GM12801 (cell line): ENCODE measurements at regions not wholly inside any gene's neighbourhood (a gene's known extent, or its start where the extent isn't known, plus 50 kb on each side); places are given as distances from the start of the nearest gene placed in this dataset.

Source experiments
- CTCF ChIP-seq: IDR thresholded peaks from one replicate; pipeline ENCODE4 v1.5.1; 2011; ENCODE audit warnings: control low read depth; ENCODE audit not compliant: insufficient read length; ENCODE audit errors: extremely low read depth

DNA sequence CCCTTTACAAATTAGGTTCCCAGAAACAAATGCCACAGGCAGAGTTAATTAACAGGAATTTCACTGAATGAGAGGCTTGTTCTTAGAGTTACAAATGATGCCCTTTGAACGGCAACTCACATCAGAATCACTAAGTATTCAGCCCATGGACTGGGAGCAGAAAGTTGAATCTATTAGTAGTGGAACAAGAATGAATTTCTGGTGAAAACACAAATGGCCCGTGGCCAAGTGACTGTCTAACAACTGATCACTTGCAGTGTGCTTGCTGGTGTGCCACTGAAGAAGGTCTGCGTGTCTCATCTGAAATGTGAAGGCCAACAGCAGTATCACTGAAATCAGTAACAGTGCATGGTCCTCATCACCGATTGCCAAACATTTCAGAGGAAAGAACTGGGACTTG lies 893.4 kb upstream of the TMEM132C start:
- no peak for TF ChIP-seq CTCF

- TF ChIP-seq CTCF, result no peak
Observed at GRCh38 chr12:127374447-127374846, 892.5 kb upstream of the TMEM132C start.

DNA sequence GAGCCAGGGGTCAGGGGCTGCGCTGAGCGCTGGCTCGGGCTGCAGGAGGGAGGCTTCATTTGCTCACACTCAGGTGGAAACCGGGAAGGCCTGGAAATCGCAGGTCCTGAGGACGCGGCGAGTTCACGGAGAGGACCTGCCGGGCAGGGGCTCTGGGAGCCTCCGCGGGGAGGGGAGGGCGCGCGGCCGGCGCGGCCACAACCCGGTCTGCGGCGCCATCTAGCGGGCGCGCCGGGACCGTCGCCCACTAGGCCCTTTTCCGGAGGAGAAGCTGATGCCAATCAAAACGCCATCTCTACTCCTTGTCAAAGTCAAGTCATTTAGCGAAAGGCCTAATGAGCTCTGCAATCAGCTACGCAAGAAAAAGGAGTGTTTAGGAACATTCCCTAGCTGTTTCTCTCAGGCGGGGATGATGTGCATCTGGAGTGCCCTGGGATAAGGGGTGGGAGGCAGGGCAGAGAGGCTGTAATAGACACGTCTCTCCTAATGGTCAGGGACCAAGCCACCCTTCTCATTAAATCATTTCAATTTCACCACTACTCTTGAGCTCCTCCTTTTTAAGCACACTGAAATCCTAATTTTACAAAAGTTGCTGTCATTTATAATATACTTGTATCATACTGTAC lies 885.8 kb upstream of the TMEM132C start:
- TF ChIP-seq CTCF, result no peak

DNA sequence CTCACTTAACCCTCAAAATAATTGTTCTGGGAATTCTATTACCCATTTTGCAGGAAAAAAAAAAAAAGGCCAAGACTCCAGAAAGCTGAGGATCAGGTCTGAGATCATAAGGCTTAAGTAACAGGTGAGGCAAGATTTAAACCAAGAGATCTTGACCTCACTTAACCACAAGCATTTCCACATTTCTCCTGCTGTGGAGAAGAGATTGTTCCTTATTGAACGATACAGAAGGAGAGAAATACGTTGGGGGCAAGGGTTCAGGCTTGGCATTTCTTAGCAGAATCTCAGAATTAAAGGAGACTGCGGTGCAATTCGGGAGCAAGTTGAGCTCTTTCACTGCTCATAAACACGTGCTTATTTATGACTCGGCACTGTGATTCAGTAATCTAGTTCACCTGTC lies 885.3 kb upstream of the TMEM132C start:
- TF ChIP-seq CTCF, result no peak

DNA sequence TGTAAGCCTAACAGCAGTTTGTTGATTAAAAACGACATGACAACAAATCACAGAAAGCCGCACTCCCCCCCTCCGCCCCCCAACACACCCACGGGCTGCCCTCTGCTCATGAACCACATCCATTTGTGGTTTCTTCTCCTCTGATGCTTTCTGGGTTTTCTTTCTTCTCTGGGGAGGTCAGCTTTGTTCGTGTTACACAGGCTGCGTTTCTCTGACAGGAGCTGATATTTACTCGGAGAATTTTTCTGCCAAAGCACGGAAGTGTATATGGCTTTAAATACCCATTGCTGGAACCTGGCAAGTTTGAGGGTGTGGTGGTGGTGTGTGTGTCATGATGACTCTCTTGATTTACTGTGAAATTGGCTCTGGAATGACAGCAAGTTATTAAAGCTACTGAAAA lies 883.7 kb upstream of the TMEM132C start:
- TF ChIP-seq CTCF, result no peak

DNA sequence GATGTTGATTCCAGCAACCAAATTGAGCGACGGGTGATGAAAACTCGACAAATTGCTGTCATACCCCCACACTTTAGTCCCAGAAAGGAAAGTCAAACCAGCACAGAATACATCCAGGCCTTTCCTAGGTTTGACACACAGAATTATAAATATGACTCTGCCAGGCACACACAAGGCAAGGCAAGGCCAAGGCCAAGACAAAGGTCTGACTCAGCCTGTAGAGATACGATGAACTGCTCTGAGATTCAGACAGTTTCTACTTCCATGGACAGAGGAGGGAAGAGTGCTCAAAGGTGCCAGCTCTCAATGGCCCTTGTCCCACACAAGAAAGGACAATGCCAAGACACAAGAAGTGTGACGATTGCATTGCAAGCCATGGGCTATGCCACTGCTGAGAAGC lies 880.2 kb upstream of the TMEM132C start:
- TF ChIP-seq CTCF, result no peak

DNA sequence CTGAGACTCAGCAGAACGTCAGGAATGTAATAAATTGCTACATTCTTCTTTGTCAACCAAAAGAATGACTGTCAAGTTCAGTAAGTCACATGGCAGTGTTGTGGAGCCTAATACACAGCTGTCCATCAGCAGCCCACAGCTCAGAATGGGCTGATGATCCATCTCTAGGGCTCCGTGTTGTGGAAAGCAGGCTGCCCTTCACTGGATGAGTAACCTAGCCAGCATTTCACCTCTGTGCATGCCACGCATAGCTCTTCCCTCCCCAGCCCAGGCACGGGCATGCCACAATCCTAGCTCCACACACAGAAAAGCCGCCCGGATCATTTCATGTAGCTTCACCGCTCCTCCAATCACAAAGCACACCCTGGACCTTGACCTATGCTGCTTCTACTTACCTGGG lies 878.0 kb upstream of the TMEM132C start:
- TF ChIP-seq CTCF, result no peak
